IMR-90 (cell line): ENCODE measurements at regions not wholly inside any gene's neighbourhood (a gene's known extent, or its start where the extent isn't known, plus 50 kb on each side); places are given as distances from the start of the nearest gene placed in this dataset.

ENCODE experiments used
- ATAC-seq: fragments of 200-7000 bp; cut with Tn5 transposase; 2 replicates; pipeline ENCODE4 v1.9.1; 2020; ENCODE audit warnings: low read depth, mild to moderate bottlenecking, moderate library complexity
- BruUV-seq: library from RNA; stranded (reverse); fragments of 400-500 nt; replicated peaks from 2 replicates; lab custom pipeline; 2021; lab: Mats Ljungman, UMichigan
- CTCF ChIA-PET: fragments of 300-600 bp; formaldehyde crosslinking; extraction: SDS; loops from one replicate; lab custom pipeline; 2021; ENCODE audit warnings: antibody characterized with exemption; lab: Yijun Ruan, JAX
- POLR2A ChIA-PET: fragments of 300-600 bp; sonication (Branson Sonifier 250); formaldehyde crosslinking; loops from one replicate; lab custom pipeline; 2022; ENCODE audit warnings: antibody characterized with exemption; ENCODE audit not compliant: unreplicated experiment; lab: Charles Lee
- DNase-seq: peaks from one replicate; pipeline ENCODE4 v3.0.0; 2013
- H2AFZ ChIP-seq: replicated peaks from 2 replicates; pipeline ENCODE3; 2013; ENCODE audit warnings: low read length, mild to moderate bottlenecking; ENCODE audit not compliant: poor library complexity
- H2AK5ac ChIP-seq: 2 replicates; pipeline ENCODE4 v1.6.1; 2013; ENCODE audit warnings: low read depth, low read length, inconsistent platforms
- H2AK9ac ChIP-seq: replicated peaks from 2 replicates; pipeline ENCODE3; 2013; ENCODE audit warnings: mild to moderate bottlenecking, low read depth, low read length, moderate library complexity; ENCODE audit not compliant: poor library complexity
- H2BK120ac ChIP-seq: 2 replicates; pipeline ENCODE4 v1.6.1; 2013; ENCODE audit warnings: low read depth, low read length, inconsistent platforms
- H2BK15ac ChIP-seq: 3 replicates; pipeline ENCODE4 v1.6.1; 2013; ENCODE audit warnings: low read depth, low read length, inconsistent platforms
- H2BK20ac ChIP-seq: 2 replicates; pipeline ENCODE4 v1.6.1; 2013; ENCODE audit warnings: low read depth, mild to moderate bottlenecking, inconsistent platforms, low read length, moderate library complexity
- H2BK5ac ChIP-seq: 2 replicates; pipeline ENCODE4 v1.6.1; 2013; ENCODE audit warnings: mild to moderate bottlenecking, low read depth, low read length, inconsistent platforms; ENCODE audit not compliant: poor library complexity, severe bottlenecking
- H3K14ac ChIP-seq: replicated peaks from 2 replicates; pipeline ENCODE4 v1.6.1; 2013; ENCODE audit warnings: low read depth, low read length, inconsistent platforms
- H3K18ac ChIP-seq: 2 replicates; pipeline ENCODE4 v1.6.1; 2013; ENCODE audit warnings: low read depth, low read length, control low read depth
- H3K23ac ChIP-seq: 2 replicates; pipeline ENCODE4 v1.6.1; 2013; ENCODE audit warnings: low read depth, low read length, inconsistent platforms
- H3K27ac ChIP-seq: 2 replicates; pipeline ENCODE4 v1.5.1; 2013; ENCODE audit warnings: mild to moderate bottlenecking, control low read depth, low read length; ENCODE audit not compliant: insufficient read depth
- H3K27me3 ChIP-seq: 2 replicates; pipeline ENCODE4 v1.6.1; 2013; ENCODE audit warnings: low read length; ENCODE audit not compliant: control insufficient read depth, insufficient read depth
- H3K36me3 ChIP-seq: 2 replicates; pipeline ENCODE4 v1.6.1; 2013; ENCODE audit warnings: low read length, mixed read lengths; ENCODE audit not compliant: control insufficient read depth, insufficient read depth
- H3K4ac ChIP-seq: 2 replicates; pipeline ENCODE4 v1.6.1; 2013; ENCODE audit warnings: low read depth, low read length, inconsistent platforms
- H3K4me1 ChIP-seq: 2 replicates; pipeline ENCODE4 v1.6.1; 2013; ENCODE audit warnings: low read length, mixed read lengths; ENCODE audit not compliant: control insufficient read depth, insufficient read depth
- H3K4me2 ChIP-seq: 2 replicates; pipeline ENCODE4 v1.6.1; 2013; ENCODE audit warnings: low read depth, mild to moderate bottlenecking, control low read depth, low read length, moderate library complexity
- H3K4me3 ChIP-seq: 2 replicates; pipeline ENCODE4 v1.5.1; 2013; ENCODE audit warnings: low read depth, mild to moderate bottlenecking, control low read depth, low read length, moderate library complexity; ENCODE audit not compliant: insufficient read depth
- H3K56ac ChIP-seq: 2 replicates; pipeline ENCODE4 v1.6.1; 2013; ENCODE audit warnings: low read length, inconsistent platforms; ENCODE audit not compliant: insufficient read depth; ENCODE audit errors: extremely low read depth
- H3K79me1 ChIP-seq, 2 experiments: 2 replicates each; pipeline ENCODE4 v1.6.1; 2013; ENCODE audit warnings: low read length in 2 of 2, inconsistent platforms in 1 of 2, low read depth in 1 of 2
- H3K9ac ChIP-seq: 2 replicates; pipeline ENCODE4 v1.6.1; 2013; ENCODE audit warnings: low read depth, low read length, control low read depth
- H3K9me1 ChIP-seq: 2 replicates; pipeline ENCODE4 v1.6.1; 2013; ENCODE audit warnings: low read length, inconsistent platforms; ENCODE audit not compliant: insufficient read depth
- H3K9me3 ChIP-seq: 2 replicates; pipeline ENCODE4 v1.6.1; 2013; ENCODE audit warnings: low read length; ENCODE audit not compliant: control insufficient read depth, insufficient read depth
- H4K20me1 ChIP-seq: 2 replicates; pipeline ENCODE4 v1.6.1; 2013; ENCODE audit warnings: low read length, inconsistent platforms; ENCODE audit not compliant: insufficient read depth
- H4K5ac ChIP-seq: 2 replicates; pipeline ENCODE4 v1.6.1; 2013; ENCODE audit warnings: mild to moderate bottlenecking, low read depth, low read length, control low read depth
- H4K8ac ChIP-seq, 2 experiments: 2 replicates each; pipeline ENCODE4 v1.6.1; 2013; ENCODE audit warnings: low read depth in 2 of 2, low read length in 2 of 2, control low read depth in 1 of 2, inconsistent platforms in 1 of 2
- H4K91ac ChIP-seq: 2 replicates; pipeline ENCODE4 v1.6.1; 2013; ENCODE audit warnings: low read depth, low read length, inconsistent platforms; ENCODE audit not compliant: insufficient read depth
- MAFK ChIP-seq: IDR thresholded peaks from 2 replicates; pipeline ENCODE4 v1.6.1; 2012; ENCODE audit warnings: low read depth, low read length, improper control_type of control experiment
- MAZ ChIP-seq: IDR thresholded peaks from 2 replicates; pipeline ENCODE4 v1.6.1; 2012; ENCODE audit warnings: low read depth, mild to moderate bottlenecking, low read length, improper control_type of control experiment, moderate library complexity, borderline replicate concordance
- NFE2L2 ChIP-seq: fragments of 150-350 bp; IDR thresholded peaks from 2 replicates; pipeline ENCODE4 v1.6.1; 2016; ENCODE audit warnings: low read depth, mild to moderate bottlenecking, low read length
- WGBS, 2 experiments: methylation state at CpG; one replicate each; pipeline versions ENCODE4 v1.1.5 to v1.1.7; 2013; ENCODE audit warnings: missing lambda C conversion rate in 2 of 2; ENCODE audit not compliant: insufficient read length in 1 of 2; ENCODE audit errors: extremely low coverage in 2 of 2; 5-methylcytosine and 5-hydroxymethylcytosine counted together
- dilution Hi-C: fragments of 300-500 bp; cut with HindIII; formaldehyde crosslinking; loops from one replicate; pipeline ENCODE4 v1.14.3; 2018; ENCODE audit warnings: low sequenced_read_pairs; ENCODE audit not compliant: unreplicated experiment
- in situ Hi-C: fragments of 300-500 bp; cut with MboI; formaldehyde crosslinking; loops from 3 replicates; pipeline ENCODE4 v1.14.3; 2019; ENCODE audit warnings: low sequenced_read_pairs, inconsistent platforms, mixed read lengths
- intact Hi-C: fragments of 100-400 bp; cut with micrococcal nuclease; formaldehyde crosslinking; loops from 2 replicates; pipeline ENCODE4 v1.10.0; 2022

- BruUV-seq = no TSS peak
- POLR2A ChIA-PET = no interaction called here
These were observed 89.1 kb upstream of the LUZP2 start for GRCh38 chr11:24407733-24408132.

More at GRCh38 chr11:24407733-24408132, 89.1 kb upstream of the LUZP2 start:
- CTCF ChIA-PET = interaction anchor here (1.1 kb wide), 1 partner anchor 11 kb away, joined by 4 read pairs; no protein-coding TSS in a partner anchor
- Histone ChIP-seq H2AK5ac (no peak overlapping the region), H3K9me1 (no peaks in the 10 kb centered on the region), H2BK15ac (no peak overlapping the region), H2AFZ (no peak overlapping the region), H3K27ac (no peak overlapping the region), H3K79me1 (no peaks in the 10 kb centered on the region), H2BK5ac (no peak overlapping the region), H3K18ac (no peak overlapping the region), H3K36me3 (no peaks in the 10 kb centered on the region), H2BK20ac (no peak overlapping the region), H3K27me3 (no peaks in the 10 kb centered on the region), H3K4me1 (no peaks in the 10 kb centered on the region), H3K23ac (no peak overlapping the region), H3K9me3 (no peaks in the 10 kb centered on the region), H3K4me2 (no peak overlapping the region), H3K4ac (no peak overlapping the region), H2AK9ac (no peak overlapping the region), H3K14ac (no peak overlapping the region), H2BK120ac (no peak overlapping the region), H3K9ac (no peak overlapping the region), H4K20me1 (no peaks in the 10 kb centered on the region), H4K91ac (no peak overlapping the region), H3K56ac (no peak overlapping the region), H3K4me3 (no peak overlapping the region), H4K5ac (no peak overlapping the region), H4K8ac (no peak overlapping the region)
- ATAC-seq (no peak), DNase-seq (no peak)
- intact Hi-C loops = no loop called here
- no CpG with 5 or more reads among the region's 3 CpGs for WGBS, 2 experiments
- TF ChIP-seq MAFK (no peak), NFE2L2 (no peak), MAZ (no peak)
- dilution Hi-C loops = no loop called here
- in situ Hi-C loops = no loop called here
